Hematopoietic multipotent progenitor cell (in vitro differentiated cells): ENCODE measurements at regions not wholly inside any gene's neighbourhood (a gene's known extent, or its start where the extent isn't known, plus 50 kb on each side); places are given as distances from the start of the nearest gene placed in this dataset.

Source experiments
- DNase-seq, 3 donors: peaks; one replicate each; pipeline ENCODE4 v3.0.0-alpha.2; 2011 to 2015; ENCODE audit warnings: low read depth in 2 of 3, low spot score in 2 of 3

- DNase-seq: peak; percentile 7 to 32 (median 12)
Observed at GRCh38 chr1:243917177-243917862, 67.3 kb upstream of the AKT3 start.

- no peak for DNase-seq
Observed at GRCh38 chr1:243916160-243916559, 66.1 kb upstream of the AKT3 start.

- DNase-seq: no peak
Observed at GRCh38 chr1:243912347-243912746, 62.3 kb upstream of the AKT3 start.

- DNase-seq: no peak
Observed at GRCh38 chr1:243910607-243911006, 60.6 kb upstream of the AKT3 start.

GRCh38 chr1:243903895-243904294, 53.9 kb upstream of the AKT3 start:
- peak in 1 of 3 donors; percentile 38 for DNase-seq

- no peak for DNase-seq
Observed at GRCh38 chr1:243903041-243903440, 53.0 kb upstream of the AKT3 start.

- no peak for DNase-seq
Observed at GRCh38 chr1:243902100-243902499, 52.1 kb upstream of the AKT3 start.
